Brain microvascular endothelial cell (primary cell): ENCODE measurements at regions not wholly inside any gene's neighbourhood (a gene's known extent, or its start where the extent isn't known, plus 50 kb on each side); places are given as distances from the start of the nearest gene placed in this dataset.

Source experiments
- DNase-seq: peaks from one replicate; pipeline ENCODE4 v3.0.0-alpha.2; 2020
- H3K27ac ChIP-seq: fragments of 250-450 bp; sonication (Bioruptor Pico); 2 replicates; pipeline ENCODE4 v1.5.1; 2020; ENCODE audit warnings: mild to moderate bottlenecking, moderate library complexity
- H3K27me3 ChIP-seq: fragments of 250-450 bp; sonication (Bioruptor Pico); replicated peaks from 2 replicates; pipeline ENCODE4 v1.5.1; 2020; ENCODE audit warnings: mild to moderate bottlenecking
- H3K36me3 ChIP-seq: fragments of 250-450 bp; sonication (Bioruptor Pico); replicated peaks from 2 replicates; pipeline ENCODE4 v1.5.1; 2020; ENCODE audit warnings: mild to moderate bottlenecking
- H3K4me3 ChIP-seq: 2 replicates; pipeline ENCODE4 v1.5.1; 2011; ENCODE audit warnings: low read depth, mild to moderate bottlenecking, control low read depth, low read length, moderate library complexity
- CTCF ChIP-seq: IDR thresholded peaks from 2 replicates; pipeline ENCODE4 v1.5.1; 2011; ENCODE audit warnings: low read depth, mild to moderate bottlenecking, moderate library complexity, low read length, control low read depth, inconsistent platforms; ENCODE audit errors: missing control alignments
- in situ Hi-C: cut with HindIII; loops from 2 replicates; pipeline ENCODE4 v1.10.0; 2017; ENCODE audit warnings: low sequenced_read_pairs, low pct_ligation_motif_present

- in situ Hi-C loops: no loop called here
- no peak for TF ChIP-seq CTCF
- Histone ChIP-seq H3K27me3 (no peaks in the 10 kb centered on the region), H3K27ac (no peak overlapping the region), H3K36me3 (no peaks in the 10 kb centered on the region), H3K4me3 (no peak overlapping the region)
- no peak for DNase-seq
These were observed 183.3 kb upstream of the HDAC4 start for GRCh38 chr2:239583879-239584859.

GRCh38 chr2:239583171-239583878 is 182.5 kb upstream of the HDAC4 start:
- in situ Hi-C loops: no loop called here
- TF ChIP-seq CTCF: no peak
- H3K4me3 ChIP-seq: no peak overlapping the region

GRCh38 chr2:239582476-239582875 is 181.7 kb upstream of the HDAC4 start:
- in situ Hi-C loops: no loop called here
- no peak overlapping the region for H3K4me3 ChIP-seq
- no peak for TF ChIP-seq CTCF

More at GRCh38 chr2:239583171-239583878, 182.5 kb upstream of the HDAC4 start:
- DNase-seq: no peak
- H3K27ac ChIP-seq: no peak overlapping the region
- no peaks in the 10 kb centered on the region for H3K36me3 ChIP-seq
- no peaks in the 10 kb centered on the region for H3K27me3 ChIP-seq

GRCh38 chr2:239581352-239581901 is 180.6 kb upstream of the HDAC4 start:
- no peak for DNase-seq
- in situ Hi-C loops: no loop called here
- Histone ChIP-seq H3K4me3 (no peak overlapping the region), H3K36me3 (no peaks in the 10 kb centered on the region), H3K27me3 (no peaks in the 10 kb centered on the region), H3K27ac (no peak overlapping the region)
- TF ChIP-seq CTCF: no peak

More at GRCh38 chr2:239582476-239582875, 181.7 kb upstream of the HDAC4 start:
- no peak for DNase-seq
- H3K36me3 ChIP-seq: no peaks in the 10 kb centered on the region
- H3K27ac ChIP-seq: no peak overlapping the region
- H3K27me3 ChIP-seq: no peaks in the 10 kb centered on the region

GRCh38 chr2:239580199-239580527 is 179.3 kb upstream of the HDAC4 start:
- no peak for TF ChIP-seq CTCF
- no peak for DNase-seq
- Histone ChIP-seq H3K27me3 (no peaks in the 10 kb centered on the region), H3K4me3 (no peak overlapping the region), H3K36me3 (no peaks in the 10 kb centered on the region), H3K27ac (no peak overlapping the region)
- in situ Hi-C loops: no loop called here
